ENCODE measurements at regions not wholly inside any gene's neighbourhood (a gene's known extent, or its start where the extent isn't known, plus 50 kb on each side); places are given as distances from the start of the nearest gene placed in this dataset.

GRCh38 chr1:54480525-54480848 is 67.5 kb upstream of the ACOT11 start:
- in situ Hi-C loops (cut with MboI; ENCODE audit: low pct_unique_long_range_greater_than_20kb, low sequenced_read_pairs, unreplicated experiment): loop anchor here (25.0 kb wide), 1 partner anchor 368 kb away; no protein-coding TSS in a partner anchor
- TF ChIP-seq, protein P1, sequence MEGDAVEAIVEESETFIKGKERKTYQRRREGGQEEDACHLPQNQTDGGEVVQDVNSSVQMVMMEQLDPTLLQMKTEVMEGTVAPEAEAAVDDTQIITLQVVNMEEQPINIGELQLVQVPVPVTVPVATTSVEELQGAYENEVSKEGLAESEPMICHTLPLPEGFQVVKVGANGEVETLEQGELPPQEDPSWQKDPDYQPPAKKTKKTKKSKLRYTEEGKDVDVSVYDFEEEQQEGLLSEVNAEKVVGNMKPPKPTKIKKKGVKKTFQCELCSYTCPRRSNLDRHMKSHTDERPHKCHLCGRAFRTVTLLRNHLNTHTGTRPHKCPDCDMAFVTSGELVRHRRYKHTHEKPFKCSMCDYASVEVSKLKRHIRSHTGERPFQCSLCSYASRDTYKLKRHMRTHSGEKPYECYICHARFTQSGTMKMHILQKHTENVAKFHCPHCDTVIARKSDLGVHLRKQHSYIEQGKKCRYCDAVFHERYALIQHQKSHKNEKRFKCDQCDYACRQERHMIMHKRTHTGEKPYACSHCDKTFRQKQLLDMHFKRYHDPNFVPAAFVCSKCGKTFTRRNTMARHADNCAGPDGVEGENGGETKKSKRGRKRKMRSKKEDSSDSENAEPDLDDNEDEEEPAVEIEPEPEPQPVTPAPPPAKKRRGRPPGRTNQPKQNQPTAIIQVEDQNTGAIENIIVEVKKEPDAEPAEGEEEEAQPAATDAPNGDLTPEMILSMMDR (IDR thresholded peaks at IDR 0.05; ENCODE audit: extremely low read depth, insufficient read depth, missing control alignments): no peak
- no peak for DNase-seq (ENCODE audit: low spot score)

GRCh38 chr1:54479841-54480524 is 68.0 kb upstream of the ACOT11 start:
- TF ChIP-seq, protein P1 (IDR thresholded peaks at IDR 0.05; ENCODE audit: extremely low read depth, insufficient read depth, missing control alignments): no peak
- DNase-seq (ENCODE audit: low spot score): no peak
- in situ Hi-C loops (cut with MboI; ENCODE audit: low pct_unique_long_range_greater_than_20kb, low sequenced_read_pairs, unreplicated experiment): loop anchor here (10.0 to 25.0 kb wide), 2 partner anchors 65 to 368 kb away; no protein-coding TSS in a partner anchor

DNA sequence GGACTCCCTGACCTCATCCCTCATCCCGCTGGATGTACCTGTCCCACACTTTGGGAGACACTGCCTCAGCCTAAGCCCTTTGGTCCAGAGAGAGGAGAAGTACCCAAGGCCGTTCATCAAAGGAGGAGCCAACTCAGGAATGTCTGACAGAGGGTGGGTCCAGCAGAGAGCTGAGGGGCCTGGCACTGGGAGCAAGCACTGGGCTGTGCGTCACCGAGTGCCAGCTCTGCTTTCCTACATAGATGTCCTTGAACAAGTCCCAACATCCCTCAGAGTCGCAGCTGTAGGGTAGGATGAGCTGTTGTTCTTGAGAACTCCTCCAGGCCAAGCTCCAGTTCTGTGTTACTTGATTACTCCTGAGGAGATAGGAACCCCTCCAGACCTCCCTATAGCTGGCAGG is 68.8 kb upstream of the ACOT11 start:
- TF ChIP-seq, protein P1 (IDR thresholded peaks at IDR 0.05; ENCODE audit: extremely low read depth, insufficient read depth, missing control alignments): no peak
- DNase-seq (ENCODE audit: low spot score): no peak
- in situ Hi-C loops (cut with MboI; ENCODE audit: low pct_unique_long_range_greater_than_20kb, low sequenced_read_pairs, unreplicated experiment): loop anchor here (10.0 to 25.0 kb wide), 2 partner anchors 64 to 367 kb away; no protein-coding TSS in a partner anchor

- TF ChIP-seq, protein P1 (IDR thresholded peaks at IDR 0.05; ENCODE audit: extremely low read depth, insufficient read depth, missing control alignments): no peak
- DNase-seq (ENCODE audit: low spot score): no peak
- in situ Hi-C loops (cut with MboI; ENCODE audit: low pct_unique_long_range_greater_than_20kb, low sequenced_read_pairs, unreplicated experiment): loop anchor here (10.0 to 25.0 kb wide), 2 partner anchors 62 to 365 kb away; no protein-coding TSS in a partner anchor
These were observed 70.9 kb upstream of the ACOT11 start for GRCh38 chr1:54477153-54477561.

DNA sequence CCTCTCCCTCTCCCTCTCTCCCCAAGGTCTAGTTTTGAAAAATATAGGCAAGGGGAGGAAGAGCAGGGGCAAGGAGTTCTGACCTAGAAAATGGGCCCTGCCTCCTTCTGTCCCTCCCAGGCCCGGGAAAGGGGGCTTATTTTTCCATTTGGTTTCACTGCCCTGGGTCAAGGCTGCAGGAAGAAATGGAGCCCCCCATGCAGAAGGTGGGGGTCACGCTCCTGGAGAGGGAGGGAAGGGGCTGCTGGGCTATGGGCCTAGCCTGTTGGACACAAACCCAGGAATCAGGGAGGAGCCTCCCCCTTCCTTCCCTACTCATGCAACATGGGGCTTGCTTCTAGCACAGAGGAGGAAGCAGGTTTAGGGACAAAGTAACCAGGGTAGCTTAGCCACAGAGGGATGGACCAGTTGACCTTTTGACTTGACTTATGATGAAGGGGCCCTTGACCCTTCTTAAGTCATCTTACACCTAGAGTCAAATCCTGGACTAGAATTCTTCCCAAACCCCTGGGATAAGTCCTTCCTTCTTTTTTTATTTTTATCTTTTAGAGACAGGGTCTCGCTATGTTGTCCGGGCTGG is 70.4 kb upstream of the SSBP3 start:
- DNase-seq (ENCODE audit: low spot score): no peak
- TF ChIP-seq, protein P1 (IDR thresholded peaks at IDR 0.05; ENCODE audit: extremely low read depth, insufficient read depth, missing control alignments): no peak
- in situ Hi-C loops (cut with MboI; ENCODE audit: low pct_unique_long_range_greater_than_20kb, low sequenced_read_pairs, unreplicated experiment): loop anchor here (10.0 to 25.0 kb wide), 2 partner anchors 62 to 364 kb away; no protein-coding TSS in a partner anchor

DNA sequence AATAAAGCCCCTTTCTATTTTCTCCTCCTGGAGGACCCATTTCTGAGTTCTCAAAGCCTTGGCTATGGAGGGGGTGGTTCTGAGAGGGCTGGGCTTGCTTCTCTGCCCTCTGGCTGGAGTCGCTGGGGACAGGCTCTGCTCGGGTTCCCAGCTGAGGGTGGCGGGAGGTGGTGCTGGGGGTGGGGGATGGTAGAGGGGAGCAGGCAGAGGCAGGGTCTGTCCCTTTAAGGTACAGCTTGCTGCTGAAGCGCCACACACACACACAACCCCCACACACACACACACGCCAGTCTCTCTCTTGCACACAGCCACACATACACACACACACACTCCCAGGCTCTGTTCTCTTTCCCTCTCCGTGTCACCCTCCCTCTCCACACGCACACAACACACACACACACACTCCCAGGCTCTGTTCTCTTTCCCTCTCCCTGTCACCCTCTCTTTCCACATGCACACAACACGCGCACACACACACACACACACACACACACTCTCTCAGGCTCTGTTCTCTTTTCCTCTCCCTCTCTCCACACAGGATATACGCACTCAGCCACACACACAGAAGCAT is 69.8 kb upstream of the SSBP3 start:
- in situ Hi-C loops (cut with MboI; ENCODE audit: low pct_unique_long_range_greater_than_20kb, low sequenced_read_pairs, unreplicated experiment): loop anchor here (10.0 to 25.0 kb wide), 2 partner anchors 61 to 364 kb away; no protein-coding TSS in a partner anchor
- no peak for DNase-seq (ENCODE audit: low spot score)
- TF ChIP-seq, protein P1 (IDR thresholded peaks at IDR 0.05; ENCODE audit: extremely low read depth, insufficient read depth, missing control alignments): no peak
